CD4-positive, alpha-beta T cell (primary cell): ENCODE measurements at regions not wholly inside any gene's neighbourhood (a gene's known extent, or its start where the extent isn't known, plus 50 kb on each side); places are given as distances from the start of the nearest gene placed in this dataset.
A peak's percentile ranks its signal among the peaks of the same experiment; 100 is the strongest.

ENCODE experiments used
- ATAC-seq: fragments of 200-7000 bp; cut with Tn5 transposase; one replicate; pipeline ENCODE4 v1.10.0; 2022; ENCODE audit warnings: mild to moderate bottlenecking; ENCODE audit not compliant: poor library complexity
- CTCF ChIA-PET: fragments of 350-600 bp; sonication (Branson Sonifier 250); formaldehyde crosslinking; loops from one replicate; lab custom pipeline; 2021; ENCODE audit warnings: antibody characterized with exemption, inconsistent platforms; lab: Charles Lee
- POLR2A ChIA-PET: fragments of 350-600 bp; sonication (Branson Sonifier 250); formaldehyde crosslinking; loops from one replicate; lab custom pipeline; 2021; ENCODE audit warnings: antibody characterized with exemption, inconsistent platforms; lab: Charles Lee
- DNase-seq, 14 experiments: peaks; one replicate each; pipeline ENCODE4 v3.0.0-alpha.2; 2013 to 2020; ENCODE audit warnings: mixed read lengths in 2 of 14
- H3K27ac ChIP-seq, 2 donors: one replicate each; pipeline versions ENCODE4 v1.5.1 to v1.7.0; 2013; ENCODE audit warnings: low read length in 2 of 2, low read depth in 1 of 2, mild to moderate bottlenecking in 1 of 2
- H3K27me3 ChIP-seq, 2 experiments: 1 replicate in 1 of 2; 2 replicates in 1 of 2; pipeline versions ENCODE4 v1.6.1 to v1.7.0; 2013; ENCODE audit warnings: low read length in 2 of 2, control low read depth in 1 of 2, mild to moderate bottlenecking in 1 of 2, moderate library complexity in 1 of 2; ENCODE audit not compliant: insufficient read depth in 2 of 2, control insufficient read depth in 1 of 2
- H3K36me3 ChIP-seq: one replicate; pipeline ENCODE4 v1.6.1; 2013; ENCODE audit warnings: low read length, control low read depth; ENCODE audit not compliant: insufficient read depth
- H3K4me1 ChIP-seq: one replicate; pipeline ENCODE4 v1.6.1; 2013; ENCODE audit warnings: low read length, control low read depth; ENCODE audit not compliant: insufficient read depth
- H3K4me3 ChIP-seq: one replicate; pipeline ENCODE4 v1.5.1; 2013; ENCODE audit warnings: mild to moderate bottlenecking, low read length, moderate library complexity
- H3K9me3 ChIP-seq, 2 experiments: 1 replicate in 1 of 2; 2 replicates in 1 of 2; pipeline versions ENCODE4 v1.6.1 to v1.7.0; 2013; ENCODE audit warnings: low read length in 2 of 2, mild to moderate bottlenecking in 2 of 2, control low read depth in 1 of 2, moderate library complexity in 1 of 2; ENCODE audit not compliant: control insufficient read depth in 1 of 2, insufficient read depth in 1 of 2
- H3K27ac Mint-ChIP-seq: one replicate; pipeline ENCODE4 v1.8.0; 2020; ENCODE audit warnings: mixed read lengths
- H3K27me3 Mint-ChIP-seq: one replicate; pipeline ENCODE4 v1.8.0; 2021; ENCODE audit warnings: mixed read lengths
- H3K36me3 Mint-ChIP-seq: one replicate; pipeline ENCODE4 v1.8.0; 2021; ENCODE audit warnings: low read depth, mixed read lengths
- H3K4me1 Mint-ChIP-seq: one replicate; pipeline ENCODE4 v1.8.0; 2021; ENCODE audit warnings: low read depth, mixed read lengths
- H3K4me3 Mint-ChIP-seq: one replicate; pipeline ENCODE4 v1.8.0; 2020; ENCODE audit warnings: mild to moderate bottlenecking, mixed read lengths
- H3K9me3 Mint-ChIP-seq: one replicate; pipeline ENCODE4 v1.8.0; 2020; ENCODE audit warnings: mixed read lengths
- intact Hi-C, 2 experiments: fragments of 100-400 bp; cut with DNase I in 1 of 2; cut with micrococcal nuclease in 1 of 2; formaldehyde crosslinking; loops; one replicate each; pipeline versions ENCODE4 v1.15.1 to v1.9.0; 2023 to 2025; cut with DNase I, micrococcal nuclease
- TF ChIP-seq, protein P1 (sequence below): fragments of 200-600 bp; IDR thresholded peaks from one replicate; pipeline ENCODE4 v1.8.0; 2022; ENCODE audit warnings: antibody characterized with exemption, mild to moderate bottlenecking

DNA sequence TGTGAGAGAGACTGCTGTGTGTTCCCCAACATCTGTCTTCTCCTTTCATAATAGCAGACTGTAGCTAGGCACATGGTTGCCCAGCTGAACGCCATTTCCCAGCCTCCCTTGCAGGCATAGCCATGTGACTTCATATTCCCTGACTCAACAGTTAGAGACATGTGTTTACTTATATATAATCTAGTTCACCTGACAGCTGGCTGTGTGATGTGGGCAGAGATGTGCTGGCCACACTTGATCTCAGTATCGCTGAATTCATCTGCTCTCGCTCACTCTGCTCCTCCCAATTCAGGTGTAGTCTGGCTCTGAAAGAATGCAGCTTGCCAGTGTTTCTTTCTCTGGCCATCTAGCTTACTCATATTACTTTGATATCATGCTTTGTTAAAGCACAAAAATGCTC lies 52.3 kb upstream of the SEC11C start:
- H3K4me3 Mint-ChIP-seq: no peak overlapping the region

More for the DNA sequence above, 52.3 kb upstream of the SEC11C start:
- Mint-ChIP-seq H3K9me3 (no peaks in the 10 kb centered on the region), H3K27me3 (peaks cover 13% of the 10 kb centered on the region), H3K4me1 (peaks cover 18% of the 10 kb centered on the region), H3K27ac (no peak overlapping the region), H3K36me3 (no peaks in the 10 kb centered on the region)
- ChIA-PET POLR2A (no interaction called here), CTCF (no interaction called here)
- TF ChIP-seq, protein P1, sequence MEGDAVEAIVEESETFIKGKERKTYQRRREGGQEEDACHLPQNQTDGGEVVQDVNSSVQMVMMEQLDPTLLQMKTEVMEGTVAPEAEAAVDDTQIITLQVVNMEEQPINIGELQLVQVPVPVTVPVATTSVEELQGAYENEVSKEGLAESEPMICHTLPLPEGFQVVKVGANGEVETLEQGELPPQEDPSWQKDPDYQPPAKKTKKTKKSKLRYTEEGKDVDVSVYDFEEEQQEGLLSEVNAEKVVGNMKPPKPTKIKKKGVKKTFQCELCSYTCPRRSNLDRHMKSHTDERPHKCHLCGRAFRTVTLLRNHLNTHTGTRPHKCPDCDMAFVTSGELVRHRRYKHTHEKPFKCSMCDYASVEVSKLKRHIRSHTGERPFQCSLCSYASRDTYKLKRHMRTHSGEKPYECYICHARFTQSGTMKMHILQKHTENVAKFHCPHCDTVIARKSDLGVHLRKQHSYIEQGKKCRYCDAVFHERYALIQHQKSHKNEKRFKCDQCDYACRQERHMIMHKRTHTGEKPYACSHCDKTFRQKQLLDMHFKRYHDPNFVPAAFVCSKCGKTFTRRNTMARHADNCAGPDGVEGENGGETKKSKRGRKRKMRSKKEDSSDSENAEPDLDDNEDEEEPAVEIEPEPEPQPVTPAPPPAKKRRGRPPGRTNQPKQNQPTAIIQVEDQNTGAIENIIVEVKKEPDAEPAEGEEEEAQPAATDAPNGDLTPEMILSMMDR: no peak
- Histone ChIP-seq H3K27me3 (peaks cover 3 to 8% of the 10 kb centered on the region in 2 experiments), H3K27ac (no peak overlapping the region), H3K36me3 (no peaks in the 10 kb centered on the region), H3K4me1 (peaks cover 8% of the 10 kb centered on the region), H3K9me3 (no peaks in the 10 kb centered on the region), H3K4me3 (no peak overlapping the region)
- DNase-seq: peak in 7 of 14 experiments; percentile 3 to 44 (median 12)
- ATAC-seq: peak; percentile 79
- intact Hi-C loops: no loop called here
